Stimulated activated naive CD4-positive, alpha-beta T cell (primary cell): ENCODE measurements at regions not wholly inside any gene's neighbourhood (a gene's known extent, or its start where the extent isn't known, plus 50 kb on each side); places are given as distances from the start of the nearest gene placed in this dataset.

Source experiments
- DNase-seq, 6 experiments: peaks; one replicate each; lab custom pipeline; 2025; lab: John Stamatoyannopoulos, UW

- no peak for DNase-seq
Observed at GRCh38 chr4:182193311-182193710, 49.9 kb upstream of the TENM3 start.
